ENCODE measurements at regions not wholly inside any gene's neighbourhood (a gene's known extent, or its start where the extent isn't known, plus 50 kb on each side); places are given as distances from the start of the nearest gene placed in this dataset.

DNA sequence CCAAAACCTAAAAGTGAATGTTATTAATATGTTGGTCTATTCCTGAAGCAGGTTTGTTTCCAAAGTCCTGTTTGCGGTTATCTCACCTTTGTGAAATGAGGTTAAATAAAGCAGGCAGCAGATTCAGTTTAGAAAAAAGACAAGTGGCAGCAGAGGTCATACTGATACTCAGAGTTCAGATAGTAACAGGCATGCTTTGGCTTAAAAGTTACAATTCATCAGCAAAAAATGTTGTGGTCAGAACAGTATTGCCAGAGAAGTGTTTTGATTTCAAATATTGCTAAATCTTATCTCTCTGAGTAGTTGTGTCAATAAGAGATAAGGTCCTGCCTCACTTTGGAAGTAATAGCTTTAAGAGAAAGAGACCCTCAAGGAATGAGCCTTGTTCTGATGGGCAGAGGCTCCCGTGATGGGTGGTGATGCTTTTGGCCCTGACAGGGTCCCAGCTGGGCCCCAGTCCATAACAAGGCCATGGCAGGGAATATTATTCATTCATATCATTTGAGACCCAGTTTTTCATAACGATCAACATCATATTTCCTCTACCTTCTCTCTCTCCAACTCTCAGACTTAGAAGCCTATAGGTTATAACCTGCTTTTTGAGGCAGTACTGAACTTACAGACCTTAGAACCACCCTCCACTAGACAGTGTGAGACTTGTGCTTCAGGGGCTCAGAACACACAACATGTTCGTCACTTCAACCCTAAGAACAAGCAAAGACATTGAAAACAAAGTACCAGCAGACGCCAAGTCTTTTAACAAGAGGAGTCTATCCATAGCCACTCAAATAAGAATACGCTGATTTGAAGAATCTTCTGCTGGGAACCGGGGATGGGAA, 58.5 kb upstream of the AHR start:
- no peak overlapping the region for H3K4me3 Mint-ChIP-seq
- no peaks in the 10 kb centered on the region for H3K27me3 Mint-ChIP-seq (ENCODE audit: low read depth)
- H3K27ac Mint-ChIP-seq, result no peak overlapping the region
- H3K4me1 Mint-ChIP-seq (ENCODE audit: low read depth), result peaks cover 30% of the 10 kb centered on the region
- no peak for DNase-seq
- intact Hi-C loops (cut with micrococcal nuclease), result no loop called here
- CTCF ChIA-PET, result interaction anchor here (1.5 kb wide), 1 partner anchor 257 kb away, joined by 3 read pairs; no protein-coding TSS in a partner anchor
- no peaks in the 10 kb centered on the region for H3K36me3 Mint-ChIP-seq (ENCODE audit: low read depth)
- H3K9me3 Mint-ChIP-seq, result no peaks in the 10 kb centered on the region

GRCh38 chr7:17242504-17242903, 55.9 kb upstream of the AHR start:
- CTCF ChIA-PET, result interaction anchor here (1.0 kb wide), 1 partner anchor 14 kb away, joined by 3 read pairs; no protein-coding TSS in a partner anchor
- H3K4me1 Mint-ChIP-seq (ENCODE audit: low read depth), result peaks cover 4% of the 10 kb centered on the region
- no peak overlapping the region for H3K27ac Mint-ChIP-seq

GRCh38 chr7:17244786-17245185, 53.7 kb upstream of the AHR start:
- Mint-ChIP-seq H3K27ac (no peak overlapping the region), H3K36me3 (ENCODE audit: low read depth) (no peaks in the 10 kb centered on the region), H3K9me3 (no peaks in the 10 kb centered on the region), H3K4me1 (ENCODE audit: low read depth) (no peaks in the 10 kb centered on the region), H3K4me3 (no peak overlapping the region), H3K27me3 (ENCODE audit: low read depth) (no peaks in the 10 kb centered on the region)
- CTCF ChIA-PET, result no interaction called here
- no peak for DNase-seq
- intact Hi-C loops (cut with micrococcal nuclease), result no loop called here

More at GRCh38 chr7:17242504-17242903, 55.9 kb upstream of the AHR start:
- H3K27me3 Mint-ChIP-seq (ENCODE audit: low read depth), result no peaks in the 10 kb centered on the region
- no peak overlapping the region for H3K4me3 Mint-ChIP-seq
- no peaks in the 10 kb centered on the region for H3K36me3 Mint-ChIP-seq (ENCODE audit: low read depth)
- H3K9me3 Mint-ChIP-seq, result no peaks in the 10 kb centered on the region
- DNase-seq, result no peak
- intact Hi-C loops (cut with micrococcal nuclease), result no loop called here

DNA sequence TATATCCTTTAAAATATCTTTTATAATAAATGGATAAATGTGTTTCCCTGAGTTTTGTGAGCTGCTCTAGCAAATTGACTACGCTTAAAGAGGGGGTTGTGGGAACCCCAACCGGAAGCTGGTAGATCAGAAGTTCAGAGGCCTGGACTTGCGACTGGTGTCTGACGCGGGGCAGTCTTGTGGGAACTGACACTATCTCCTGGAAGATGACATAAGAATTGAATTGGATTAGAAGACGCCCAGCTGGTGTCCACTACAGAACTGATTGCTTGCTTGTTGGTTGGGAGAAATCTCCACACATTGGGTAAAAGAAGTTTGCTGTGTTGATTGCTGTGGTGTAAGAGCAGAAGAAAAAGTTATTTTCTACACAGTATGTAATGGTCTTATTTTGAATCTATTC, 51.1 kb upstream of the AHR start:
- CTCF ChIA-PET, result interaction anchor here (0.6 kb wide), 1 partner anchor 118 kb away, joined by 3 read pairs; no protein-coding TSS in a partner anchor
- no peaks in the 10 kb centered on the region for H3K27me3 Mint-ChIP-seq (ENCODE audit: low read depth)
- DNase-seq, result no peak
- no peak overlapping the region for H3K4me3 Mint-ChIP-seq
- H3K9me3 Mint-ChIP-seq, result no peaks in the 10 kb centered on the region
- no peaks in the 10 kb centered on the region for H3K36me3 Mint-ChIP-seq (ENCODE audit: low read depth)
- intact Hi-C loops (cut with micrococcal nuclease), result no loop called here
- no peaks in the 10 kb centered on the region for H3K4me1 Mint-ChIP-seq (ENCODE audit: low read depth)
- H3K27ac Mint-ChIP-seq, result no peak overlapping the region

GRCh38 chr7:17248527-17248926, 49.9 kb upstream of the AHR start:
- H3K27me3 Mint-ChIP-seq (ENCODE audit: low read depth), result no peaks in the 10 kb centered on the region
- H3K4me1 Mint-ChIP-seq (ENCODE audit: low read depth), result no peaks in the 10 kb centered on the region
- peaks cover 3% of the 10 kb centered on the region for H3K36me3 Mint-ChIP-seq (ENCODE audit: low read depth)
- no peak for DNase-seq
- CTCF ChIA-PET, result no interaction called here
- H3K4me3 Mint-ChIP-seq, result no peak overlapping the region
- no peak overlapping the region for H3K27ac Mint-ChIP-seq
- no peaks in the 10 kb centered on the region for H3K9me3 Mint-ChIP-seq
- intact Hi-C loops (cut with micrococcal nuclease), result no loop called here
